ENCODE measurements at regions not wholly inside any gene's neighbourhood (a gene's known extent, or its start where the extent isn't known, plus 50 kb on each side); places are given as distances from the start of the nearest gene placed in this dataset.

GRCh38 chr5:33363537-33363936, 77.2 kb upstream of the TARS1 start:
- intact Hi-C loops (cut with DNase I), result no loop called here
- peaks cover 0 to 20% of the 10 kb centered on the region in 2 donors for H3K4me1 ChIP-seq
- no peak overlapping the region for H3K4me3 ChIP-seq
- H3K27me3 ChIP-seq, result no peaks in the 10 kb centered on the region
- peak overlapping the region in 1 of 2 donors; percentile 84 for H3K27ac ChIP-seq
- no peaks in the 10 kb centered on the region for H3K9me3 ChIP-seq
- no peaks in the 10 kb centered on the region for H3K36me3 ChIP-seq
- no peak for TF ChIP-seq CTCF (IDR thresholded peaks at IDR 0.05)
- DNase-seq (ENCODE audit: low spot score in 2 of 2), result no peak

DNA sequence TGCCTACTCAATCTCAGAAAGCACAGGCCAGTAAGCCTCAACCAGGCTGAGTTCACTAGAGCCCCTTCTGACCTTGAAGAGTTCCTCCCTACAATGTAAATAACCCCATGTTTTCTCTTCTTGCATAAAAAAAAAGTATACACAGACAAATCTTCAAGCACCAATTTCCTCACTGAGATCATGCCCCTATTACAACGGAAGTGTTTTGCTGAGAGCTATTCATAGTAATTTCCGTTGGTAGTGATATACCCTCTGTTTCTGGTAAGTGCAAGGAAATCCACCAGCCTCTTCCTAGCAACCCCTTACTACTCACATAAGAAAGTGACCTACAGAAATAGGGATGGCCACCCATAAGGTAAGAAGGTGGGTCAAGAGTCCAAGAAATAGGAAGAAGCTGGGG, 76.4 kb upstream of the TARS1 start:
- H3K4me3 ChIP-seq, result no peak overlapping the region
- intact Hi-C loops (cut with DNase I), result no loop called here
- no peak for TF ChIP-seq CTCF (IDR thresholded peaks at IDR 0.05)
- H3K4me1 ChIP-seq, result peaks cover 0 to 20% of the 10 kb centered on the region in 2 donors
- H3K36me3 ChIP-seq, result no peaks in the 10 kb centered on the region
- H3K27me3 ChIP-seq, result no peaks in the 10 kb centered on the region
- H3K27ac ChIP-seq, result peak overlapping the region; percentile 36 to 84
- no peak for DNase-seq (ENCODE audit: low spot score in 2 of 2)
- H3K9me3 ChIP-seq, result no peaks in the 10 kb centered on the region

DNA sequence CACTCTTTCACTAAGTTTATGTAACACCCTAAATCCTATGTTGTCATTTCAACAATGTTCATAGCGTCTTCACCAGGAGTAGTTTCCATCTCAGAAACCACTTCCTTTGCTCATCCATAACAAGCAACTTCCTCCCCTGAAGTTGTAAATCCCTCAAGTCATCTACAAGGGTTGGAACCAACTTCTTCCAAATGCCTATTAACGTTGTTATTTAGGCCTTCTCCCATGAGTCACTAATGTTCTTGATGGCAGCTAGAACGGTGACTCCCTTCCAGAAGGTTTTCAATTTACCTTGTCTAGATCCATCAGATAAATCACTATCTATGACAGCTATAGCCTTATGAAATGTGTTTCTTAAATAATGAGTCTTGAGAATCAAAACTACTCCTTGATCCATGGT, 73.3 kb upstream of the TARS1 start:
- no peak for DNase-seq (ENCODE audit: low spot score in 2 of 2)
- intact Hi-C loops (cut with DNase I), result no loop called here
- TF ChIP-seq CTCF (IDR thresholded peaks at IDR 0.05), result no peak
- Histone ChIP-seq H3K27ac (no peak overlapping the region), H3K9me3 (no peaks in the 10 kb centered on the region), H3K4me3 (no peak overlapping the region), H3K27me3 (no peaks in the 10 kb centered on the region), H3K36me3 (no peaks in the 10 kb centered on the region), H3K4me1 (peaks cover 0 to 23% of the 10 kb centered on the region in 2 donors)

DNA sequence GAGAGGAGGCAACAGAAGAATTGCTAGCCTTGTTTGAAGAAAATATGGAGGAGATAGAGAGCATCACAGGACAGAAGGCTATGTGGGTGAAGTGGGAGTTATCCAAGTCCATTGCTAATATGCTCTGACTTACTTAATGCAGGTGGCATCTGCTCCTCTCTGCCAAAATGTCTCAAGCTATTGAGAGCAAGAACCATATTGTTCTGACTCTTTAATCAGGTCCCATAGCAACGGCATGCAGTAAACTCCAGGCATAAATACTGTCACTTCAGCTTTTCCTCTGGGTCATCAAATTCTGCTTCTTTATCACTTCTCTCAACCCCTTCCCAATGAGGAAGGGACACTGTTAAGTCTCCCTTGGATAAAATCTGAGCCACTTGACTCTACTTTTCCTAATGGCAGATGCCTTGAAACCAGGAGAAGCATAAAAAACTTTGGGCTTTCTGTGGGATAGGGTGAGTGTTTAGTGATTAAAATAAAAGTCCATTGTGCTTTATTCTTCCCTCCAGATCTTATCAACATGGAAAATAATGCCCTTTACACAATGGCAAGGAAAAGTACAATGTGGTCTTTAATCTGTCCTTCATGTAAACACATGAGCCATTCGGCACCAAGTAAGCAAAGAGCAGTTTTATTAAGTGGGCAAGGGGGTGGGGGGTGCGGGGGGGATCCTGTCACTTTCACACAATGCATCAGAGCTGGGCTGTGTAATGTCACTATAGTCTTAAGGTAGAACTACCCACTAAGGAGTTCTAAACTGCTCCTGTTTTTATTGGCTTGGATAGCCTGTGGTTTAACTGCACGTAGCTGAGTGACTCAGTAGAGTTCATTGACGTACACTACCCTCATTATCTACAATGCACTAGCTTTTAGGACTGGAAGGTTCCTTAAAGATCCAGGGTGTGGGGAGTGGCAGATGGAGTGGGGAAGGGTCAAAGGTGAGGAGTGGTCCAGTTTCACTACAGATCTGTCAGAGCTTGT, 71.0 kb upstream of the TARS1 start:
- H3K9me3 ChIP-seq, result no peaks in the 10 kb centered on the region
- TF ChIP-seq CTCF (IDR thresholded peaks at IDR 0.05), result no peak
- DNase-seq (ENCODE audit: low spot score in 2 of 2), result no peak
- no peak overlapping the region for H3K4me3 ChIP-seq
- no peaks in the 10 kb centered on the region for H3K27me3 ChIP-seq
- peak overlapping the region; percentile 3 to 18 for H3K27ac ChIP-seq
- intact Hi-C loops (cut with DNase I), result no loop called here
- peaks cover 0 to 11% of the 10 kb centered on the region in 2 donors for H3K4me1 ChIP-seq
- no peaks in the 10 kb centered on the region for H3K36me3 ChIP-seq

DNA sequence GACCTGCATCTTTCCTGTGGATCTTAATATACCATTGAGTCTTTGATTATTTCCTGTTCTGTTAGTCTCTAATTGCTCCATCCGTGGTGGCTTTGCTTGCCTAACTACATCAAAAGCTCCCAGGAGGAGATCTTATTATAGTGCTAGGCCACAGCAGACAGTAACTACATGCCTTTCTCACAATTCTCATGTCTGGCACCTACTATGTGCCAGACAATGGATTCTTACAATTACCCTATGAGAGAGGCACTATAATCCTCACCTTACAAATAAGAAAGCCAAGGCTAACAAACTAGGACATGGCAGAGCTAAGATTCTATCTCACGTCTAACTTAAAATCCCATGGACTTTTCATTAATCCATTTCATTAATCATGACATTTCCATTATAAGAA, 70.3 kb upstream of the TARS1 start:
- H3K27me3 ChIP-seq, result no peaks in the 10 kb centered on the region
- no peak for TF ChIP-seq CTCF (IDR thresholded peaks at IDR 0.05)
- no peak overlapping the region for H3K27ac ChIP-seq
- no peaks in the 10 kb centered on the region for H3K36me3 ChIP-seq
- peaks cover 0 to 11% of the 10 kb centered on the region in 2 donors for H3K4me1 ChIP-seq
- intact Hi-C loops (cut with DNase I), result no loop called here
- no peaks in the 10 kb centered on the region for H3K9me3 ChIP-seq
- DNase-seq (ENCODE audit: low spot score in 2 of 2), result no peak
- H3K4me3 ChIP-seq, result no peak overlapping the region

Data from ascending aorta (tissue), 2 donors.